ENCODE measurements at regions not wholly inside any gene's neighbourhood (a gene's known extent, or its start where the extent isn't known, plus 50 kb on each side); places are given as distances from the start of the nearest gene placed in this dataset.

DNA sequence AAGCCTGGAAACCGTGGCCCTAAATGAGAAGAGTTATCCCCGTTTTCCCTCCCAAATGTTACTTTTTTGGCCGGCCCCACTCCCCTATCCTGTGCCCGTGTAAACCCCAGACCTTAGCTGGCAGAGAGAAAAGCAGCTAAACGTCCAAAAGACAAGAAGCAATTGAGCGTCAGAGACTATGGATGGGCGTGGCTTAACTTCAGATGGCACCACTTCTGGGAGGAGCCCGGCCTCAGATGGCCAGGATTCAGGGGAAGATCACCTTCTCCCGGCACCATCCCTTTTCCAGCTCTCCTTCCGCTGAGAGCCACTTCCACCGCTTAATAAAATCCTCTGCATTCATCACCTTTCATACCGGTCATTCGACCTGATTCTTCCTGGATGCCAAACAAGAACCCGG is 350.1 kb upstream of the PCDH7 start:
- Histone ChIP-seq H2AFZ (peak overlapping the region; percentile 43; the same call in 1 of the 2 replicates), H3F3A (replicated peaks; ENCODE audit: low read depth) (no peaks in the 10 kb centered on the region), H4K20me1 (replicated peaks; ENCODE audit: insufficient read depth) (no peaks in the 10 kb centered on the region), H3K4me3 (no peak overlapping the region), H3K27me3 (ENCODE audit: insufficient read depth) (no peaks in the 10 kb centered on the region), H3K4me1 (ENCODE audit: insufficient read depth) (no peaks in the 10 kb centered on the region), H3K27ac (ENCODE audit: low read depth) (no peak overlapping the region), H3K36me3 (ENCODE audit: insufficient read depth) (no peaks in the 10 kb centered on the region), H3K4me2 (no peak overlapping the region), H3K9me2 (ENCODE audit: insufficient read depth) (no peaks in the 10 kb centered on the region), H3K79me2 (replicated peaks; ENCODE audit: insufficient read depth) (no peaks in the 10 kb centered on the region)
- Mint-ChIP-seq H3K9me3 (no peaks in the 10 kb centered on the region; the same call in 2 of the 3 replicates), H3K4me1 (no peaks in the 10 kb centered on the region), H3K27ac (peak overlapping the region; percentile 35; the same call in 1 of the 2 replicates), H3K4me3 (no peak overlapping the region), H3K27me3 (ENCODE audit: insufficient read depth, low read depth, poor library complexity) (no peaks in the 10 kb centered on the region), H3K36me3 (ENCODE audit: low read depth) (no peaks in the 10 kb centered on the region)
- no peak for TF ChIP-seq EZH2 (IDR thresholded peaks at IDR 0.05; ENCODE audit: low read depth, unreplicated experiment)
- no peak for ATAC-seq
- peak; percentile 26 for DNase-seq (ENCODE audit: low spot score)

DNA sequence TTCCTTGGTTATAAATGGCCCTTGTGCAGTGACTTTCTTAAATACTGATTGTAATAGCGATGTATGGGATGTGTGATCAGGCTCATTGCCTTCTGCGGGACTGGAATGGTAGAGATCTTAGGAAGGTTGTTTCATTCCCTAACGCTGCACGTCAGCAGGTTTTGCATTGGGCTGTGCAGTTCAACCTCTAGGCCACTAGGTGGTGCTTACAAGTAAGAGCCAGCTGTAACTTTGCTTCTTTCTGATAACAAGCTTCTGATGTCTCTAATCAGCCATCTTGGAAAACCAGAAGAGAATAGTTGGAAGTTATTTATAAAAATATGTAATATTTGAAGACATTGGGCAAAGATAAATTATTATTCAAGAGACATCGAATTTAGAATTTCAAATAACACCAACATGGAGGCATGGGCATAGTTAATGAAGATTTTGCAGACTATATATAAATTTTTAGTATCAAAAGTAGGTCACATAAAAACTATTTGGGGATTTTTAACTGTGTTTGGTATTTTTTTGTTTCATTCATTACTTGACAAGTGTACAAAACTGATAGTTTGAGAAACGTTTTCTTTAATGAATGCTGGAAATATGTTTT is 339.7 kb upstream of the PCDH7 start:
- Mint-ChIP-seq H3K4me3 (no peak overlapping the region), H3K4me1 (peaks cover 5% of the 10 kb centered on the region; the same call in 2 of the 3 replicates), H3K9me3 (no peaks in the 10 kb centered on the region; the same call in 2 of the 3 replicates), H3K36me3 (ENCODE audit: low read depth) (no peaks in the 10 kb centered on the region; the same call in 2 of the 3 replicates), H3K27ac (no peak overlapping the region), H3K27me3 (ENCODE audit: insufficient read depth, low read depth, poor library complexity) (no peaks in the 10 kb centered on the region)
- Histone ChIP-seq H3K9me2 (ENCODE audit: insufficient read depth) (0 out of 2 replicates have a peak, but pooled peaks cover 4% of the 10 kb centered on the region), H3K4me1 (ENCODE audit: insufficient read depth) (peaks cover 11% of the 10 kb centered on the region), H3K36me3 (ENCODE audit: insufficient read depth) (no peaks in the 10 kb centered on the region), H3K4me2 (no peak overlapping the region), H2AFZ (no peak overlapping the region; the same call in 1 of the 2 replicates), H3K27ac (ENCODE audit: low read depth) (no peak overlapping the region), H3F3A (replicated peaks; ENCODE audit: low read depth) (no peaks in the 10 kb centered on the region), H4K20me1 (replicated peaks; ENCODE audit: insufficient read depth) (no peaks in the 10 kb centered on the region), H3K79me2 (replicated peaks; ENCODE audit: insufficient read depth) (no peaks in the 10 kb centered on the region), H3K4me3 (no peak overlapping the region), H3K27me3 (ENCODE audit: insufficient read depth) (no peaks in the 10 kb centered on the region)
- TF ChIP-seq CREB1 (CRISPR knock-in tag; IDR thresholded peaks at IDR 0.05; ENCODE audit: low read depth) (peak; percentile 25; the same call in 1 of the 2 replicates), STAT1 (IDR thresholded peaks at IDR 0.05; ENCODE audit: unreplicated experiment) (no peak), EZH2phosphoT487 (IDR thresholded peaks at IDR 0.05; ENCODE audit: unreplicated experiment) (no peak), NANOG (IDR thresholded peaks at IDR 0.05; ENCODE audit: borderline replicate concordance) (no peak)
- TF ChIP-seq, protein P1, sequence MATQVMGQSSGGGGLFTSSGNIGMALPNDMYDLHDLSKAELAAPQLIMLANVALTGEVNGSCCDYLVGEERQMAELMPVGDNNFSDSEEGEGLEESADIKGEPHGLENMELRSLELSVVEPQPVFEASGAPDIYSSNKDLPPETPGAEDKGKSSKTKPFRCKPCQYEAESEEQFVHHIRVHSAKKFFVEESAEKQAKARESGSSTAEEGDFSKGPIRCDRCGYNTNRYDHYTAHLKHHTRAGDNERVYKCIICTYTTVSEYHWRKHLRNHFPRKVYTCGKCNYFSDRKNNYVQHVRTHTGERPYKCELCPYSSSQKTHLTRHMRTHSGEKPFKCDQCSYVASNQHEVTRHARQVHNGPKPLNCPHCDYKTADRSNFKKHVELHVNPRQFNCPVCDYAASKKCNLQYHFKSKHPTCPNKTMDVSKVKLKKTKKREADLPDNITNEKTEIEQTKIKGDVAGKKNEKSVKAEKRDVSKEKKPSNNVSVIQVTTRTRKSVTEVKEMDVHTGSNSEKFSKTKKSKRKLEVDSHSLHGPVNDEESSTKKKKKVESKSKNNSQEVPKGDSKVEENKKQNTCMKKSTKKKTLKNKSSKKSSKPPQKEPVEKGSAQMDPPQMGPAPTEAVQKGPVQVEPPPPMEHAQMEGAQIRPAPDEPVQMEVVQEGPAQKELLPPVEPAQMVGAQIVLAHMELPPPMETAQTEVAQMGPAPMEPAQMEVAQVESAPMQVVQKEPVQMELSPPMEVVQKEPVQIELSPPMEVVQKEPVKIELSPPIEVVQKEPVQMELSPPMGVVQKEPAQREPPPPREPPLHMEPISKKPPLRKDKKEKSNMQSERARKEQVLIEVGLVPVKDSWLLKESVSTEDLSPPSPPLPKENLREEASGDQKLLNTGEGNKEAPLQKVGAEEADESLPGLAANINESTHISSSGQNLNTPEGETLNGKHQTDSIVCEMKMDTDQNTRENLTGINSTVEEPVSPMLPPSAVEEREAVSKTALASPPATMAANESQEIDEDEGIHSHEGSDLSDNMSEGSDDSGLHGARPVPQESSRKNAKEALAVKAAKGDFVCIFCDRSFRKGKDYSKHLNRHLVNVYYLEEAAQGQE (IDR thresholded peaks at IDR 0.05; ENCODE audit: unreplicated experiment), result no peak
- TF ChIP-seq, protein P2, sequence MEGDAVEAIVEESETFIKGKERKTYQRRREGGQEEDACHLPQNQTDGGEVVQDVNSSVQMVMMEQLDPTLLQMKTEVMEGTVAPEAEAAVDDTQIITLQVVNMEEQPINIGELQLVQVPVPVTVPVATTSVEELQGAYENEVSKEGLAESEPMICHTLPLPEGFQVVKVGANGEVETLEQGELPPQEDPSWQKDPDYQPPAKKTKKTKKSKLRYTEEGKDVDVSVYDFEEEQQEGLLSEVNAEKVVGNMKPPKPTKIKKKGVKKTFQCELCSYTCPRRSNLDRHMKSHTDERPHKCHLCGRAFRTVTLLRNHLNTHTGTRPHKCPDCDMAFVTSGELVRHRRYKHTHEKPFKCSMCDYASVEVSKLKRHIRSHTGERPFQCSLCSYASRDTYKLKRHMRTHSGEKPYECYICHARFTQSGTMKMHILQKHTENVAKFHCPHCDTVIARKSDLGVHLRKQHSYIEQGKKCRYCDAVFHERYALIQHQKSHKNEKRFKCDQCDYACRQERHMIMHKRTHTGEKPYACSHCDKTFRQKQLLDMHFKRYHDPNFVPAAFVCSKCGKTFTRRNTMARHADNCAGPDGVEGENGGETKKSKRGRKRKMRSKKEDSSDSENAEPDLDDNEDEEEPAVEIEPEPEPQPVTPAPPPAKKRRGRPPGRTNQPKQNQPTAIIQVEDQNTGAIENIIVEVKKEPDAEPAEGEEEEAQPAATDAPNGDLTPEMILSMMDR (conservative IDR thresholded peaks at IDR 0.05; ENCODE audit: low read depth in 2 of 2), result peak; percentile 85 to 90
- TF ChIP-seq, protein P3, sequence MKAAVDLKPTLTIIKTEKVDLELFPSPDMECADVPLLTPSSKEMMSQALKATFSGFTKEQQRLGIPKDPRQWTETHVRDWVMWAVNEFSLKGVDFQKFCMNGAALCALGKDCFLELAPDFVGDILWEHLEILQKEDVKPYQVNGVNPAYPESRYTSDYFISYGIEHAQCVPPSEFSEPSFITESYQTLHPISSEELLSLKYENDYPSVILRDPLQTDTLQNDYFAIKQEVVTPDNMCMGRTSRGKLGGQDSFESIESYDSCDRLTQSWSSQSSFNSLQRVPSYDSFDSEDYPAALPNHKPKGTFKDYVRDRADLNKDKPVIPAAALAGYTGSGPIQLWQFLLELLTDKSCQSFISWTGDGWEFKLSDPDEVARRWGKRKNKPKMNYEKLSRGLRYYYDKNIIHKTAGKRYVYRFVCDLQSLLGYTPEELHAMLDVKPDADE (IDR thresholded peaks at IDR 0.05), result no peak
- DNase-seq (ENCODE audit: low spot score) (peak; percentile 94), ATAC-seq (peak; percentile 81)
